Stimulated activated CD8-positive, alpha-beta memory T cell treated with anti-CD3 and anti-CD28 coated beads, Interleukin-4, amount 100 ng/mL, for 48 hours (primary cell): ENCODE measurements at regions not wholly inside any gene's neighbourhood (a gene's known extent, or its start where the extent isn't known, plus 50 kb on each side); places are given as distances from the start of the nearest gene placed in this dataset.

Experiments
- DNase-seq: peaks from one replicate; pipeline ENCODE4 v3.0.0-alpha.2; 2020

- DNase-seq = no peak
Measured at GRCh38 chr6:164133095-164133494, 718.6 kb downstream of the QKI start.

- no peak for DNase-seq
Measured at GRCh38 chr6:164130585-164130984, 716.1 kb downstream of the QKI start.

DNA sequence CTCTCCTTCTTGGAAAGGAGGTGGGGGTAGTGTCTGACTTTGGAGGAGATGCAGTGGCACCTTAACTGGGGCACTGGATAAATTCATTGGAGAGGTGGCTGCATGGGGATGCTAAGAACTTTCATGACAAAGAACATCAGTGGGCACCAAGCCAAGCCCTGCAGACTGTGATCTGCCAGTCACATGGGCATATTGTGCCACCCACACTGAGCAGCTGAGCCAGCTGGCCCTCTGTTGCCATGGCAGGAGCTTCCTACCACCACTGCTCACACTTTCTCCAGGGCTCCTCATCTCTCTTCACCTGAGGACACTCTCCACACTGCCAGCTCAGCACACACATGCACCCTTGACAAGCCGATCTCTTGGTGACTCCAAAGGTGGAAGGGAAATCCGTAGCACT lies 715.6 kb downstream of the QKI start:
- no peak for DNase-seq

DNA sequence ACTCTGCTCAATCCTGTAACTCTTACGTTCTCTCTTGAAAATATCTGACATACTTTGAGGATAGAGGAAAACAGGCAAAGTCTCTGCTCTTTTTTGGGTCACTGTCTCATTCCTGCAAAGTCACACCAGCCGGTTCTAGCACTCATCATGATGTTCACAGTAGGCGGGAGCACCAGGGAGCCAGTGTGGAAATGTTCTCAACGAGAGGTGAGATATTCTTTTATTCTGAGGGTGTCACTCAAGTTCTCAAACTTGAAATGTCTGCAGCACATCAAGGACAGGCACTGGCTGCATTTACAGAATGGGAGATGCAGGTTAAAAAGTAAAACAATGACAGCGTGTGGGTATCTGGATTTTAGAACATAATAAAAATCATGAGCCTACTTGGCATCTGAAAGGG lies 714.7 kb downstream of the QKI start:
- no peak for DNase-seq

DNA sequence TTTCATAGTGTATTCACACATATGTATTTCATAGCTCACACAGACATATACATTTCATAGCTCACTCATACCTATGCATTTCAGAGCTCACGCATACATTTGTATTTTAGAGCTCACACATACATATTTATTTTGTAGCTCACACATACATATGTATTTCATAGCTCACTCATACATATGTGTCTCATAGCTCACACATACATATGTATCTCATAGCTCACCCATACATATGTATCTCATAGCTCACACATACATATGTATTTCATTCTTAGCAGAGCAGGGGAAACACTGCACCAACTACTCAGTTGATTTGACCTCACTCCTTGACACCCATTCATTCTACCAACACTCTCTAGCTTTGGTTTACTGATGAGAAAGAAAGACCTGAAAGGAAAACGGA lies 713.6 kb downstream of the QKI start:
- DNase-seq = no peak

DNA sequence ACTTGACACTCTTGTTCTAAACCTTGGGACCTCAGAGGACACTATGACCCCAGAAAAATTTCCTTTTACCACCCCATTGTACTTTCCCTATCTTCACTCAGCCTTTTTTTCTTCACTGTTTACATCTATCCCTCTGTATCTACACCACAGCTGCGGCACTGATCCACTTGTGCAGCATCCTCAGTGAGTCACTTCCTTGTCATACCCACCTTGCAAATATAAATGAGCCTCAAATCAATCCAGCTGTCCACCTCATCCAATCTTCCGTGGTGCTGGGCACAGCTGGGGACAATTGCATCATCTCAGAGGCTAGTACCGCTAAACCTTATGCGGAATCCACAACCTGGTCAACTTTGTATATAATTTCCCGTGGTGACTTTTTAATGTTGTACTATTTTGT lies 710.5 kb downstream of the QKI start:
- no peak for DNase-seq

DNA sequence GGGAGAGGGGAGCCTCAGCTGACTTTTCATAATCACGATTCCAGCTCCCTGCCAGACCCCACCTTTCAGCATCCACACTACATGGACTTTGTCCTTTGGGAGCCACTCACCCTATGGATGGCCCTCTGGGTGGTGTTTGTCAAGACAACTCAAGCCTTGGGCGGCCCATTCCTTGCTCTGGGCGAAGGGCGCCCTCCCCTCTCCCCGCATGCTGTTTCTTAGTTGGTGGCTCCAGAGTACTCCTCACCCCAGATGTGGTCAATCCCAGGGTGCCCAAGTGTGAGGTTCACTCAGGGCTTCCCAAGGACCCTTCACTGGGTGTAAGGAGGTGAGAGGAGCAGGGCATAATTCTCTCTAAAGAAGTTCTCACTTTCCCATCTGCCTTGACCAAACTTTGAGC lies 710.0 kb downstream of the QKI start:
- no peak for DNase-seq

DNA sequence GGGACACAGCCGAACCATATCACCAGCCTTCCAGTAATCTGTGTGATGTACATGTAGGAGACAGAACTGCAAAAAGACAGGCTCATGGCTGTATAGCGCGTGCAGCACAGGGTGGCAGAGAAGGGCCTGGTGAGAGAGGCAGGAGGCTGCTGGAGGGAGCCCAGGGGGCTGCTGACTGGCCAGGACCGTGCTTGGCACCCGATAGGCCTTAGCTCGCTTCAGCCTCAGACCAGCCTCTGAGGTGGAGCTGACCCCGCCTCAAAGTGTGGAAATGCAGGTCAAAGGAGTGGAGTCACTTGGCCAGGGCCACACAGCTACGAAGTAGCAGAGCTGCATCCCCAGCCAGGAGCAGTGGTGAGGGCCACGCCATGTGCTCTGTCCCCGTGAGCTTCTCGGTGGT lies 707.6 kb downstream of the QKI start:
- DNase-seq = no peak

- DNase-seq = no peak
Measured at GRCh38 chr6:164121527-164121926, 707.0 kb downstream of the QKI start.

DNA sequence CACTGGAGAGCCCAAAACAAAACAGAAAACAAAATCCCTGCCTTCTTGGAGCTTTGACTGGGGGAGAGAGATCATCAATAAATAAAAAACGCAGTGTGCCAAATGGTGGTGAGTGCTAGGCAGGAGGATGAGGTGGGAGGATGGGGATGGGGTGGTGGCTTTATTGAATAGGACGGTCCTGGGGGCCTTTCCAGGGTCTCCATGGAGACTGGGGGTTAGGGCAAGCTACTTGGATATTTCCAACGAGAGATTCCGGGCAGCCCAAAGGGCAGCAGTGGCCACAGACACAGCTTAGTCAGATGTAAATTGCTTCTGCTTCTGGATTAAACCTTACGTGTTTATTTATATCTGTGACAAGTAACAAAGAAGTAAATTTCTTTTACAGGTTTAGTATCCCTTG lies 700.1 kb downstream of the QKI start:
- no peak for DNase-seq

- DNase-seq = no peak
Measured at GRCh38 chr6:164114051-164114450, 699.5 kb downstream of the QKI start.

DNA sequence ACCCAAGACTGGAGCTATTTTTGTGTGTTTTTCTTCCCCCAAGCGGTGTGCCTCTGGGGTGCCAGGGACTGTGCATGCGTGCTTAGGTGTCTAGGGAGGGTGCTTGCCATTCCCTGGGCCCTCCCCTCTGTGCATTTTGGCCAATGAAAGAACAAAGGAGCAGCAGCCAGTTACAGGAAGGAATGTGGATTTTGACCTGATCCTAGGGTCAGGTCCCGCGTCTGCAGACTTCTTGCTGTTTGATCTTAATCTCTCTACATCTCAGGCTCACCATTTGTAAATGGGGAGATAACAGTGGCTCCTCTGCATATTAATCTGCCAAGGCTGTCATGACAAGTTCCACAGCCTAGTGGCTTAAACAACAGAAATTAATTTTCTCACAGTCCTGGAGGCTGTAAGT lies 699.1 kb downstream of the QKI start:
- DNase-seq = no peak

DNA sequence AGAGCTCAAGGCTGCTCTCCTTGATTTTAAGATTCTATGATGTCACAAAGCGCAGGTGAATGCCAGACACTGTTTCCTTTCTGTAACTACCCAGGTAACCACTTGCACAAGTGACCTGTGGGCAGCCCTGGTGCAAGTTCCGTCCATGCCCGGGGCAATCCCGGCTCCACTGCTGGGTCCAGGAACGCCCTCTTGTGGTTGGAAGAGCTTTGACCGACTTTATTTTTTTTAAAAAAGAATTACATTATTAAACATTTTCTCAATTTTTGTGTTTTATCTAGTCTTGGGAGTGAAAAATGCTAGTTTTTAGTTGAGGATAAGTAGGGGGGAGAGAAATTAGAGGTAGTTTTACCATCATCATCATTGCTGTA lies 695.2 kb downstream of the QKI start:
- no peak for DNase-seq

DNA sequence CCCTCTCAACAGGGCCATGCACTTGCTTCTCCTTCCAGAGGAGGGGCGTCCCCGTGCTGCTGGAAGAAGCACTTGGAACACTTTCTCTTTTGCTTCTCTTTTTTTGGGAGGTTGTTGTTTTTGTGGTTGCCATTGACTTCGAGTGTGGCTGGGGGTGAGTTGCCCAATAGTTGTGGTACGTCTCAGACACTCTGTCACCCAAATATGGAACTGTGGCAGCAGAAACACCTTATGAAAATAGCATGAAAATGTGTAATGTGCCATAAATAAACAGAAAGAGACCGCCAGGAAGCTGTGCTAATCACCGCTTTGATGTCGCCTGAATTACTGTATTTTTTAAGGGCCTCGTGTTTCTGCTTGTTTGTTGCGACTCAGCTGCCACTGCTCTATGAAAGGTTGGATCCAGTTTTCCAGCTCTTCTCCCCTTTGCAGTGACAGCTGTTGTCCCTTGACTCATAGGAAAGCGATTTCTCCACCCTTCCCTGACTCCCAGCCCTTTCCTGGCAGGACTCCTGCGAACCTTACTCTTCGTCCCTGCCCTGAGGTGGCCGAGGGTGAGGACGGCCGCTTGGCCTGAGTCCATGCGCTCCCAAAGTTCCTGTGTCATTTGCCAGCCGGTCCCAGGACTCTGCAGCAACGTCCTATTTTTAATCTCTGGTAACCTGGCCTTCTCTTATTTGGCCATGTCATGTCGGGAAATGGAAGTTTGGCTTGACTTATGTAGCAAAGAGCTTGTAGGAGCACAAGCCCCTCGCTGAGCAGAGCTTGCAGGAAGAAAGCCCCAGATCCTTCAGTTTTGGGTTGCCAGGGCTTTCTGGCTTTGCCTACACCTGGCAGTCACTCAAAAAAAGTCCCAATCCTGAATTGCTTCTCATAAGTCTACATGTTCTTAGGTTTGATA lies 694.6 kb downstream of the QKI start:
- no peak for DNase-seq

GRCh38 chr6:164108092-164108491 lies 693.6 kb downstream of the QKI start:
- DNase-seq = no peak

DNA sequence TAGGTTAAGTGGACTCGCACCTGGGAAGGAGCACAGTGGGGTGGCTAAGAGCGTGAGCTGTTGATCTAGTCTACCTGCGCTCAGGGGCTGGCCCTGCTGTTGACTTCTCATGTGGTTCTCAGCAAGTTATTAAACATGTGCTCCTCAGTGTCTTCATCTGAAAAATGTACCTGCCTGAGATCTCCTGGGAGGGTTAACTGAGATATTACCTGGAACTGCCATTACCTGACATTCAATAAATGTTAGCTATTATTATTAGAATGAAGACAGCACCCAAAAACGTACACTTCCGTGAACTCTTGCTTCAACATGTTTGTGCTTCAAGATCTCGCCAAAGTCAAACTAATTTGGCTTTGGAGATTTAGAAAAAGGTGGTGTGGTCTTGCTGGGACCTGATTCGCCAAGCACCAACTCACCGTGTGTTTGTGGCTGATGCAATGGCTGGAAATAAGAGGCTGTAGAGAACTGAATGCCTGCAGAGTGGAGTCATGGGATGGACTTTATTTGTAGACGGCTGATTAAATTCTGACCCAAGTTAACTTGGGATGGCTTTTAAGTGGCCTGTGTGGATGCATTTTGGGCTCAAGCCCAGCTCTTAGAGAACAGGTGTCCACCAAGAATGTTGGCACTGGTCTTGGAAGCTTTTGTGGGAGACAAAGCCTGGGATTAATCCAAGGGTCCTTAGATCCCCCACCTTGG lies 692.9 kb downstream of the QKI start:
- DNase-seq = no peak

DNA sequence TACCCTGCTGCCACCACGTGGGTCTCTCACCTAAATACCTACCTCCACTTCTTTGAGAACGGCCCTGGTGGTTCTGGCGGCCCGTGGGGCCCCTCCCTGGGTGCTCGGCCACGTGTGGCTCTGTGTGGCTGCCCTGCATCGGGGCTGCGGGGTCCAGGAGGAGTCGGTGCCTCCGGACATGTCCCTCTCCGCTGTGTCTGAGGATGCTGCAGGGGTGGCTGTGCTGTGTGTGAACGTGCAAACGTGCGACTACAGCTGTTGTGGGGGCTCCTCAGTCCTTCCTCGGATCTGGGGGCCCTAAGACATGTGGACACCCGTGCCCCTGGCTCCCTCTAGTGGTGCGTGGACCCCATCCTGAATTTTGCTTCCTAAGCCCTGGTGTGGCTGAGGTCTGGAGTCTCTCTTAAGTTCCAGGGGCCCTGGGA lies 691.8 kb downstream of the QKI start:
- peak; percentile 27 for DNase-seq

DNA sequence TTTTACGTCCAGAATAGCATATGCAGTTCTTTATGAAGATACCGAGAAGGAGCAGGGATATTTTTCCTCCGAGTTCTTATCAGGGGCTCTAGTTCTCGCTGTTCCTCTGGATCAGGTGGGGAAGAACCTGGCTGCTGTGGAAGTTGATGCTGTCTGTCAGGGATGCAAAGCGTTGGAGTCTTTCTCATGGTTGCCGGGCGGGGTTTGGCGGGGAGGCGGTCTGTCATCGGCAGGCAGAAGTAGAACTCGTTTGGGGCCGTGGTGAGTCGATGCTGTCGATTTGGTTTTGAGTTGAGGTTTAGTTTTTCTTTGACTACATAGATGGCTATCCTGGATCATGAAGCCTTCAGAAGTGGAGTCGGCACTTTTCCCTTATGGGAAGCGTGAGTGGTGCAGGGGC lies 691.2 kb downstream of the QKI start:
- DNase-seq = no peak

DNA sequence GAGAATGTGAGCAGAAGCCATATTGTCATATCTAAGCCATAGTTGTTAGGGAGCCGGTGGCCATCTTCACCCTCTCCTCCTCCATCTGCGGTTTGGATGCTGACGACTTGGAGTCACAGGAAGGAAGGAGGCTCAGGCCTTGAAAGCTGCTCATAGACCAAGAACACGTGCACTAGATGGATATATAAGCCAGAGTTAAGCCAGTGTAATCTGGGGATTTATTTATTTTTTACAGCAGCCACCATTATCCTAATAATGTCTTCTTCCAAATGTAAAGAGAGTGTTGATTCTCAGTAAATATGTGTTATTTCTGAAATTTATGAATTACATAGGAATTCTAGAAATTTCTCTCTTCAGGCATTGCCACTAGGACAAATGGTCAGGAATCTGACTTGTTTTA lies 689.9 kb downstream of the QKI start:
- DNase-seq = no peak

DNA sequence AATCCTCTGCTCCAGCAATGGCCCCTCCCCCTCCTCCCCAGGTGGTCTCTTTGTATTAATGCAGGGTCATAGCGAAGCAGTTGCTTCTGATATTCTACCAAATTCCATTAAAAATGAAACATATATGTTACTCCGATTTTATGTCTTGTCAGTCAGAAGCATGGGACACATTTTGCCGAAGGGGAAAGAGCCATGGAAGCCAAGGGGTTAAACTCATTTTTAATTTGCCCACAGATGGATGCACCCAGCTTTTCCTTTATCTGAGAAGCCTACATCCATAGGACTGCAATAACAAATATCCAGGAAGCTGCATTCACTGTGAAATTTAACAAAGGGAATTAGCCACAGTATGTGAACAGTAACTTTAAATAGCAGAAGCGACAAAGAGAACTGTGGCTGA lies 688.2 kb downstream of the QKI start:
- no peak for DNase-seq

GRCh38 chr6:164101859-164102258 lies 687.3 kb downstream of the QKI start:
- DNase-seq = no peak

DNA sequence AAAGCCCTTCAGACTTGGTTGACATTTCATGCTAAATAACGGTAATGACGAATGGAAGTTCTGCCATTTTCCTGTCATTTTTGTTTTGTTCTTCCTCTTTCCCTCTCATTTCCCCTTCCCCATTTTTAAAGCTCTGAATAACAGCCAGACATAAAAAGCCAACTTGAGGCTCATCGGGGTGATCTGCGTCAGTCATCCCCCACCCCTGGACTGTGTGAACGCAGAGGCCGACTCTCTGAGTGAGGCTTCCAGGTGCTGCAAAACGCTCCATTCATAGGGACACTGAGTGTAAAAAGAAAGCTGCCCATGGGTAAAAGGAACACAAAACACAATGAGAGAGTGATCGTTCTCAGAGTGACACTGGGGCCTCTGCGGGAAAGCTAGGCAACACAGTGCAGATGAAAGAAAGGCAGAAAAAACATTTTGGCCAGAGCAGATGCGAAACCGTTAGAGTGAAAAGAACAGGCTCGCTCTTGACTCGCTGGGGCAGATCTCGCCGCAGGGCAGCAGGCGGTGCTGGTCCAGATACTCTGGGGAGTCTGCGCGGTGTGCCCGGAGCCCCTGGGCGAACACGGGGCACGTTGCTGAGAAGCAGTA lies 684.8 kb downstream of the QKI start:
- no peak for DNase-seq

- no peak for DNase-seq
Measured at GRCh38 chr6:164098857-164099267, 684.3 kb downstream of the QKI start.
